BE2C (cell line): ENCODE measurements at regions not wholly inside any gene's neighbourhood (a gene's known extent, or its start where the extent isn't known, plus 50 kb on each side); places are given as distances from the start of the nearest gene placed in this dataset.

Experiments used
- DNase-seq: peaks from one replicate; pipeline ENCODE4 v3.0.0-alpha.2; 2020
- H3K27me3 ChIP-seq: fragments of 250-450 bp; sonication (Bioruptor Pico); 2 replicates; pipeline ENCODE4 v1.5.1; 2020; ENCODE audit warnings: mild to moderate bottlenecking
- H3K36me3 ChIP-seq: fragments of 250-450 bp; sonication (Bioruptor Pico); 2 replicates; pipeline ENCODE4 v1.5.1; 2020; ENCODE audit warnings: mild to moderate bottlenecking
- H3K4me1 ChIP-seq: fragments of 250-450 bp; sonication (Bioruptor Pico); 2 replicates; pipeline ENCODE4 v1.5.1; 2020
- H3K4me3 ChIP-seq: 2 replicates; pipeline ENCODE4 v1.5.1; 2011; ENCODE audit warnings: low read depth, low read length
- H3K9me3 ChIP-seq: fragments of 250-450 bp; sonication (Bioruptor Pico); 2 replicates; pipeline ENCODE4 v1.5.1; 2020
- CTCF ChIP-seq: IDR thresholded peaks from 2 replicates; pipeline ENCODE4 v1.5.1; 2012; ENCODE audit warnings: mild to moderate bottlenecking, low read depth, low read length

GRCh38 chr10:18759575-18759974 lies 100.3 kb downstream of the ARL5B start:
- H3K27me3 ChIP-seq: no peaks in the 10 kb centered on the region
- H3K9me3 ChIP-seq: no peaks in the 10 kb centered on the region
- no peaks in the 10 kb centered on the region for H3K36me3 ChIP-seq
- no peak for DNase-seq
- H3K4me1 ChIP-seq: no peaks in the 10 kb centered on the region
- TF ChIP-seq CTCF: no peak
- no peak overlapping the region for H3K4me3 ChIP-seq

- Histone ChIP-seq H3K27me3 (no peaks in the 10 kb centered on the region), H3K9me3 (no peaks in the 10 kb centered on the region), H3K4me3 (no peak overlapping the region), H3K36me3 (no peaks in the 10 kb centered on the region), H3K4me1 (no peaks in the 10 kb centered on the region)
- TF ChIP-seq CTCF: no peak
- DNase-seq: no peak
Observed at GRCh38 chr10:18760836-18761235, 101.6 kb downstream of the ARL5B start.

GRCh38 chr10:18767981-18768380 lies 108.8 kb downstream of the ARL5B start:
- no peaks in the 10 kb centered on the region for H3K9me3 ChIP-seq
- DNase-seq: no peak
- H3K36me3 ChIP-seq: no peaks in the 10 kb centered on the region
- no peak for TF ChIP-seq CTCF
- no peak overlapping the region for H3K4me3 ChIP-seq
- no peaks in the 10 kb centered on the region for H3K27me3 ChIP-seq
- no peaks in the 10 kb centered on the region for H3K4me1 ChIP-seq

GRCh38 chr10:18773180-18773579 lies 113.9 kb downstream of the ARL5B start:
- H3K27me3 ChIP-seq: no peaks in the 10 kb centered on the region
- DNase-seq: no peak

GRCh38 chr10:18777258-18777657 lies 118.0 kb downstream of the ARL5B start:
- Histone ChIP-seq H3K4me3 (no peak overlapping the region), H3K27me3 (no peaks in the 10 kb centered on the region), H3K9me3 (no peaks in the 10 kb centered on the region), H3K4me1 (no peaks in the 10 kb centered on the region), H3K36me3 (no peaks in the 10 kb centered on the region)
- DNase-seq: no peak
- no peak for TF ChIP-seq CTCF

More at GRCh38 chr10:18773180-18773579, 113.9 kb downstream of the ARL5B start:
- H3K9me3 ChIP-seq: no peaks in the 10 kb centered on the region
- no peak for TF ChIP-seq CTCF
- no peaks in the 10 kb centered on the region for H3K4me1 ChIP-seq
- H3K36me3 ChIP-seq: no peaks in the 10 kb centered on the region
- H3K4me3 ChIP-seq: no peak overlapping the region

- no peaks in the 10 kb centered on the region for H3K27me3 ChIP-seq
- H3K4me1 ChIP-seq: no peaks in the 10 kb centered on the region
- H3K4me3 ChIP-seq: no peak overlapping the region
- DNase-seq: no peak
- H3K9me3 ChIP-seq: no peaks in the 10 kb centered on the region
- H3K36me3 ChIP-seq: no peaks in the 10 kb centered on the region
- TF ChIP-seq CTCF: no peak
Observed at GRCh38 chr10:18786478-18786877, 127.2 kb downstream of the ARL5B start.
